ENCODE measurements at regions not wholly inside any gene's neighbourhood (a gene's known extent, or its start where the extent isn't known, plus 50 kb on each side); places are given as distances from the start of the nearest gene placed in this dataset.

DNA sequence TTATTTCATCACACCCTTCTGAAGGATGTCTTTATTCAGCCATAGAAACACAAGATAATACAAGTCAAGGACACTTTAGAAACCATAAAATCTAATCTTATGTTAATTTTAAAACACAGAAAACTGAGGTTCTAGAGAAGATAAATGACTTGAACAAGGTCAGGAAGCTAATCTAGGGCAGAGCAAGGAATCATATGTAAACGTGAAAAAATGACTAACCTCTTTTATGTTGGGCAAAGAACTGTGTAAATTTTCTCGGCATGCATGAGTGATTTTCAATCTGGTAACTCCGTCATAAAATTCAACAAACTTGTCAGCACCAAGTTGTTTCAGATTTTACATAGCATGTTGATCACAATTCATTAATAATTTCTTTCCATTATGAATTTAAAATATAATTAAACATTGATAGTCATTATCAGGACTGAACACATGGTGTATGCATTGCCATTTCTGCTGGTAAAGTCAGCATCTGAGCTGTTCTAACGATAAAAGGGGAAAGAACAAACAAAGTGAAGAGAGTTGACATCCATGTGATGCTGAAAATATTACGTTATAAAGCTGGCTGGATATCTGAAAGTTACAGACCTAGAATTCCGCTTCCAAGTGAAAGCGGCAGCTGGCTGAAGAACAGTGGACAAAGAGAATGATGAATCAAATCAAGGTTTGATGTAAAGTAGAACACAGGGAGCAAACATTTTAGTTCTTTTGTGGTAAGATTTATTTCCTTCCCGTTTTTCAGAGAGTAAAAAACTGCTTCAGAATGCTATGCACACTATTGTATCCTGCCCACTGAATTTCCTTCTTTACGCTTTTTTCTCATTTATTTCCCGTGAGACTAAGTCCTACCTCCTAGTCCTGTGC, 1037.4 kb upstream of the TMPRSS15 start:
- ChIA-PET CTCF (no interaction called here), POLR2A (no interaction called here)
- DNase-seq (ENCODE audit: extremely low spot score) = no peak
- no peak for TF ChIP-seq TARDBP (IDR thresholded peaks at IDR 0.05)
- no peak for TF ChIP-seq BHLHE40 (IDR thresholded peaks at IDR 0.05; ENCODE audit: borderline replicate concordance)
- TF ChIP-seq HDGF (IDR thresholded peaks at IDR 0.05; ENCODE audit: borderline replicate concordance) = no peak
- no peak for TF ChIP-seq FOXA1 (IDR thresholded peaks at IDR 0.05)

DNA sequence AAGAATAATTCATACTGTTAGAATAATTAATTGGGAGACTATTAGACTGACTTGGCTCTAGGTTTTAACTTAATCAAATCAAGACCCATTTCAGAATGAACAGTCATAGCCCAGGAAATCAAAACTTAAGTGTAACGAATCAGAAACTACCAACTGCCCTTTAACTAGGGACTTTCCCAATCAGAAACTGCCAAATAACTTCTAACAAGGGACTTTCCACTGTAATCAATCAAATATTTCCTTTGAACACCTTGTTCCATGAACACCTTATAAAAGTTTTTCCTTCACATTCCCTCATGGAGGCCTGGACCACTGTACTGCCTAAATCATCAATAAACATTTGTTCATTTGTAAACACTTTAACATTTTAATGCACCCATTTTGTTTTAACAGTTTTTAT, 1054.7 kb upstream of the TMPRSS15 start:
- CTCF ChIA-PET = no interaction called here
- POLR2A ChIA-PET = no interaction called here
- no peak for DNase-seq (ENCODE audit: extremely low spot score)
- TF ChIP-seq L3MBTL2 (conservative IDR thresholded peaks at IDR 0.05) (no peak), ELF4 (IDR thresholded peaks at IDR 0.05) (no peak), CTBP1 (IDR thresholded peaks at IDR 0.05; ENCODE audit: borderline replicate concordance) (no peak), FOXA1 (IDR thresholded peaks at IDR 0.05) (no peak), TARDBP (IDR thresholded peaks at IDR 0.05) (no peak), NFRKB (IDR thresholded peaks at IDR 0.05) (no peak), LEF1 (IDR thresholded peaks at IDR 0.05; ENCODE audit: borderline replicate concordance) (no peak), FOXK2 (IDR thresholded peaks at IDR 0.05) (no peak), PKNOX1 (IDR thresholded peaks at IDR 0.05) (no peak)

GRCh38 chr21:19461481-19462205, 1058.1 kb upstream of the TMPRSS15 start:
- TF ChIP-seq TARDBP (IDR thresholded peaks at IDR 0.05) (no peak), L3MBTL2 (conservative IDR thresholded peaks at IDR 0.05) (no peak)
- ChIA-PET CTCF (no interaction called here), POLR2A (no interaction called here)
- no peak for DNase-seq (ENCODE audit: extremely low spot score)

DNA sequence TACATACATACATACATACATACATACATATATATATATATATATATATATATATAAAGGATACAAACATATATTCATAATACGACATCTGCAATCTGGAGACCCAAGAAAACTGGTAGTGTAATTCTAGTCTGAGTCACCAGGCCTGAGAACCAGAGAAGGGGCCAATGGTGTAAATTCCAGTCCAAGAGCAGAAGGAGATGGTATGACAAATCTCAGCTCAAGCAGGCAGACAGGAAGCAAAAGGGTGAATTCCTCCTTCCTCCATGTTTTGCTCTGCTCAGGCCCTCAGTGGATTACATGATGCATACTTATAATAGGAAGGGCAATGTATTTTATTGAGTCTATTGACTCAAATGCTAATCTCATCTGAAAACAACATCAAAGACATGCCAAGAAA, 1060.4 kb upstream of the TMPRSS15 start:
- no peak for DNase-seq (ENCODE audit: extremely low spot score)
- TF ChIP-seq FOXK2 (IDR thresholded peaks at IDR 0.05) (no peak), FOXA1 (IDR thresholded peaks at IDR 0.05) (no peak), ARNT (IDR thresholded peaks at IDR 0.05) (no peak), SUZ12 (IDR thresholded peaks at IDR 0.05) (no peak), HDGF (IDR thresholded peaks at IDR 0.05; ENCODE audit: borderline replicate concordance) (no peak), L3MBTL2 (conservative IDR thresholded peaks at IDR 0.05) (no peak), PKNOX1 (IDR thresholded peaks at IDR 0.05) (no peak), SP1 (IDR thresholded peaks at IDR 0.05) (no peak)
- ChIA-PET CTCF (no interaction called here), POLR2A (no interaction called here)

- ChIA-PET CTCF (no interaction called here), POLR2A (no interaction called here)
- TF ChIP-seq LEF1 (IDR thresholded peaks at IDR 0.05; ENCODE audit: borderline replicate concordance) (no peak), CTBP1 (IDR thresholded peaks at IDR 0.05; ENCODE audit: borderline replicate concordance) (no peak), SP1 (IDR thresholded peaks at IDR 0.05) (no peak), FOXA1 (IDR thresholded peaks at IDR 0.05) (no peak), SUZ12 (IDR thresholded peaks at IDR 0.05) (no peak), ELF4 (IDR thresholded peaks at IDR 0.05) (no peak), ARNT (IDR thresholded peaks at IDR 0.05) (no peak), BHLHE40 (IDR thresholded peaks at IDR 0.05; ENCODE audit: borderline replicate concordance) (no peak), FOXM1 (IDR thresholded peaks at IDR 0.05; ENCODE audit: borderline replicate concordance) (no peak), NFRKB (IDR thresholded peaks at IDR 0.05) (no peak), L3MBTL2 (conservative IDR thresholded peaks at IDR 0.05) (no peak), FOXK2 (IDR thresholded peaks at IDR 0.05) (no peak), HDGF (IDR thresholded peaks at IDR 0.05; ENCODE audit: borderline replicate concordance) (no peak), ZNF384 (IDR thresholded peaks at IDR 0.05) (no peak), PKNOX1 (IDR thresholded peaks at IDR 0.05) (no peak), TARDBP (IDR thresholded peaks at IDR 0.05) (no peak)
- DNase-seq (ENCODE audit: extremely low spot score) = no peak
These were observed 1065.6 kb upstream of the TMPRSS15 start for GRCh38 chr21:19468991-19469715.

GRCh38 chr21:19475525-19475924, 1071.9 kb upstream of the TMPRSS15 start:
- POLR2A ChIA-PET = no interaction called here
- TF ChIP-seq ELF4 (IDR thresholded peaks at IDR 0.05) (no peak), HDGF (IDR thresholded peaks at IDR 0.05; ENCODE audit: borderline replicate concordance) (no peak), L3MBTL2 (conservative IDR thresholded peaks at IDR 0.05) (no peak), FOXM1 (IDR thresholded peaks at IDR 0.05; ENCODE audit: borderline replicate concordance) (no peak), TARDBP (IDR thresholded peaks at IDR 0.05) (no peak), FOXK2 (IDR thresholded peaks at IDR 0.05) (no peak), BHLHE40 (IDR thresholded peaks at IDR 0.05; ENCODE audit: borderline replicate concordance) (no peak), CTBP1 (IDR thresholded peaks at IDR 0.05; ENCODE audit: borderline replicate concordance) (no peak)

More at GRCh38 chr21:19475525-19475924, 1071.9 kb upstream of the TMPRSS15 start:
- CTCF ChIA-PET = no interaction called here
- no peak for DNase-seq (ENCODE audit: extremely low spot score)

Data from HEK293T (cell line).